Esophagus muscularis mucosa (tissue), 4 donors: ENCODE measurements at regions not wholly inside any gene's neighbourhood (a gene's known extent, or its start where the extent isn't known, plus 50 kb on each side); places are given as distances from the start of the nearest gene placed in this dataset.

ENCODE experiments used
- DNase-seq: peaks from one replicate; pipeline ENCODE4 v3.0.0-alpha.2; 2017; ENCODE audit errors: extremely low spot score
- H3K27ac ChIP-seq, 4 donors: fragments of 200-600 bp; sonication (generic); replicated peaks in 1 of 4; 1 replicate in 3 of 4; 2 replicates in 1 of 4; pipeline ENCODE4 v1.5.1; 2016 to 2019; ENCODE audit warnings: mild to moderate bottlenecking in 1 of 4
- H3K27me3 ChIP-seq, 4 donors: fragments of 200-600 bp; sonication (generic); one replicate each; pipeline versions ENCODE4 v1.5.1 to v1.6.0; 2016 to 2019
- H3K36me3 ChIP-seq, 4 donors: fragments of 200-600 bp; sonication (generic); one replicate each; pipeline ENCODE4 v1.5.1; 2016 to 2019
- H3K4me1 ChIP-seq, 4 donors: fragments of 200-600 bp; sonication (generic); one replicate each; pipeline ENCODE4 v1.5.1; 2016 to 2019
- H3K4me3 ChIP-seq, 4 donors: fragments of 200-600 bp; sonication (generic); 1 replicate in 2 of 4; 2 replicates in 2 of 4; pipeline ENCODE4 v1.5.1; 2016 to 2019; ENCODE audit warnings: mild to moderate bottlenecking in 4 of 4, moderate library complexity in 1 of 4
- H3K9me3 ChIP-seq, 4 donors: fragments of 200-600 bp; sonication (generic); 1 replicate in 3 of 4; 2 replicates in 1 of 4; pipeline ENCODE4 v1.5.1; 2016 to 2019
- EP300 ChIP-seq: sonication (generic); formaldehyde crosslinking; IDR thresholded peaks from one replicate; pipeline ENCODE4 v1.6.1; 2017; ENCODE audit warnings: antibody characterized with exemption
- POLR2A ChIP-seq: fragments of 450-650 bp; IDR thresholded peaks from one replicate; pipeline ENCODE4 v1.6.1; 2017; ENCODE audit warnings: antibody characterized with exemption, moderate library complexity, mild to moderate bottlenecking, low read depth
- POLR2AphosphoS5 ChIP-seq, 2 donors: sonication (generic); formaldehyde crosslinking; IDR thresholded peaks; one replicate each; pipeline ENCODE4 v1.6.1; 2017; ENCODE audit warnings: antibody characterized with exemption in 2 of 2
- WGBS: methylation state at CpG from one replicate; pipeline ENCODE4 v1.1.5; 2018; 5-methylcytosine and 5-hydroxymethylcytosine counted together
- intact Hi-C: fragments of 100-400 bp; cut with DNase I; formaldehyde crosslinking; loops from one replicate; pipeline ENCODE4 v1.15.1; 2023
- TF ChIP-seq, protein P1 (sequence below), 3 experiments: fragments of 200-600 bp in 2 of 3; fragments of 450-650 bp in 1 of 3; sonication (generic) in 2 of 3; IDR thresholded peaks; one replicate each; pipeline ENCODE4 v1.5.1; 2017 to 2019; ENCODE audit warnings: antibody characterized with exemption in 3 of 3, mild to moderate bottlenecking in 2 of 3, moderate library complexity in 1 of 3

DNA sequence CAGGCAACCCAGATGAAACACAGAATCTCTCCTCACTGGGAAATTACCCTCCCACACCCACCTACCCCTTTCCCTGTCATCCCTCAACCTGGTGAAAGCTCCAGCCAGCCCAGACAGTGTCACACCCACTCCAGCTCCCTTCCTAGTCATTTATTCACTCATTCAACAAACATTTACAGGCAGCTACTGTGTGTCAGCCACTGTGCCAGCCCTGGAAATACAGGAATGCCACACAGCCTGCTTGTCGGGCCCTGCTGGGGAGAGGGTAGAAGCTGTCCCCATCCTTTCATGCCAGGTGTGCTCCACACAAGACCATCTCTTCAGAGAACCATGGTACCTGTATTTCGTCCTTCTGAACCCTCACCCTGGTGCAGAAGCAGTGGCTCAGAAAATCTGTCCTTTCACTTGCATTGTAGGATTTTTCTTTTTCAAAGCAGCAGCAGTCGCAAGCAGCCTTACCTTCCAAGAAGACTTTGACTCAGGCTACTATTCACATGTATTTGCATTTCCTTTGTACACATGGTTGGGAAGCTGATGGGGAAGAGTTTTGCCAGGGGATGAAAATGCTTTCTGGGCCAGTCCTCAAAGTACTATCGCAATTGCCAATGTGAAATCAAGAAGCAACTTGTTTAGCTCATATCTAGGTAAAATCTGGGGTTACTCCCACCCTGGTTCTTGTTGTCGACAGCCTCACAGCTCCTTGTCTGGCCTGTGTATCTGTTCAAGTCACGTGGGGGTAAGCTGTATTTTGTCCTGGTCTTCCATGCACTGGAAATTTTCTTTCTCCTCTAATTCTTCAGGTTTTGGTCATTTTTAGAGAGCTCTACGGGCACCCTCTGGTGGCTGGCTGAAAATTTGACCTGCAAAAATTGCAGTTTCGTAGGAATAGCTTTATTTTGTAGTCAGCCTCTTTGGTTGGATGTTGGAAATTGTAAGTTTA, 147.4 kb upstream of the EGLN3 start:
- intact Hi-C loops = loop anchor here (1.0 to 10.0 kb wide), 2 partner anchors 126 to 259 kb away; no protein-coding TSS in a partner anchor
- Histone ChIP-seq H3K27me3 (no peaks in the 10 kb centered on the region), H3K27ac (no peak overlapping the region), H3K9me3 (no peaks in the 10 kb centered on the region), H3K36me3 (no peaks in the 10 kb centered on the region), H3K4me3 (no peak overlapping the region), H3K4me1 (peaks cover 0 to 10% (median 6%) of the 10 kb centered on the region in 4 donors)
- WGBS = 55% methylated on average over 8 of the region's 8 CpGs
- TF ChIP-seq, protein P1, sequence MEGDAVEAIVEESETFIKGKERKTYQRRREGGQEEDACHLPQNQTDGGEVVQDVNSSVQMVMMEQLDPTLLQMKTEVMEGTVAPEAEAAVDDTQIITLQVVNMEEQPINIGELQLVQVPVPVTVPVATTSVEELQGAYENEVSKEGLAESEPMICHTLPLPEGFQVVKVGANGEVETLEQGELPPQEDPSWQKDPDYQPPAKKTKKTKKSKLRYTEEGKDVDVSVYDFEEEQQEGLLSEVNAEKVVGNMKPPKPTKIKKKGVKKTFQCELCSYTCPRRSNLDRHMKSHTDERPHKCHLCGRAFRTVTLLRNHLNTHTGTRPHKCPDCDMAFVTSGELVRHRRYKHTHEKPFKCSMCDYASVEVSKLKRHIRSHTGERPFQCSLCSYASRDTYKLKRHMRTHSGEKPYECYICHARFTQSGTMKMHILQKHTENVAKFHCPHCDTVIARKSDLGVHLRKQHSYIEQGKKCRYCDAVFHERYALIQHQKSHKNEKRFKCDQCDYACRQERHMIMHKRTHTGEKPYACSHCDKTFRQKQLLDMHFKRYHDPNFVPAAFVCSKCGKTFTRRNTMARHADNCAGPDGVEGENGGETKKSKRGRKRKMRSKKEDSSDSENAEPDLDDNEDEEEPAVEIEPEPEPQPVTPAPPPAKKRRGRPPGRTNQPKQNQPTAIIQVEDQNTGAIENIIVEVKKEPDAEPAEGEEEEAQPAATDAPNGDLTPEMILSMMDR (IDR thresholded peaks at IDR 0.05) = peak; percentile 61 to 70 (median 68)
- no peak for TF ChIP-seq POLR2AphosphoS5 (IDR thresholded peaks at IDR 0.05)
- no peak for DNase-seq

DNA sequence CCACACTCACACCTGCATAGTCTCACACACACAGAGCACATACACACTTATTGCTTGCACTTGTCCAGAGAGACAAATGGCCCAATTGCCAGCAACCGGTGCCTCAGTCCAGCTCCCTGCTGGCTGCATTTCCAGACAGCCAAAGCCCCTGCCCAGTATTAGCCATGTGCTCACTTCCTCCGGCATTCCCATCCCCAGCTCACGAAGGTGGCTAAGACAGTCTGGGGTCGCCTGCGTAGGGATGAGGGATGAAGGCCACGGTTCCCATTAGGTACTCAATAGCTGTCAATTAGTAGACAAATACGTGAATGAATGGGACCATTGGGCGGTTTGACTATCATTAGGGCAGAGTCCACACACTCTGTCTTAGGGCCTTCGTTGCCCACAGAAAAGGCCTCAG, 146.8 kb upstream of the EGLN3 start:
- Histone ChIP-seq H3K4me1 (peaks cover 0 to 10% (median 6%) of the 10 kb centered on the region in 4 donors), H3K36me3 (no peaks in the 10 kb centered on the region), H3K27ac (no peak overlapping the region), H3K4me3 (no peak overlapping the region), H3K27me3 (no peaks in the 10 kb centered on the region), H3K9me3 (no peaks in the 10 kb centered on the region)
- TF ChIP-seq POLR2AphosphoS5 (IDR thresholded peaks at IDR 0.05) = no peak
- TF ChIP-seq POLR2A = no peak
- TF ChIP-seq EP300 = no peak
- TF ChIP-seq, protein P1 (IDR thresholded peaks at IDR 0.05) = no peak
- no peak for DNase-seq
- intact Hi-C loops = loop anchor here (1.0 to 10.0 kb wide), 2 partner anchors 127 to 258 kb away; no protein-coding TSS in a partner anchor
- 91% methylated on average over 8 of the region's 9 CpGs for WGBS

DNA sequence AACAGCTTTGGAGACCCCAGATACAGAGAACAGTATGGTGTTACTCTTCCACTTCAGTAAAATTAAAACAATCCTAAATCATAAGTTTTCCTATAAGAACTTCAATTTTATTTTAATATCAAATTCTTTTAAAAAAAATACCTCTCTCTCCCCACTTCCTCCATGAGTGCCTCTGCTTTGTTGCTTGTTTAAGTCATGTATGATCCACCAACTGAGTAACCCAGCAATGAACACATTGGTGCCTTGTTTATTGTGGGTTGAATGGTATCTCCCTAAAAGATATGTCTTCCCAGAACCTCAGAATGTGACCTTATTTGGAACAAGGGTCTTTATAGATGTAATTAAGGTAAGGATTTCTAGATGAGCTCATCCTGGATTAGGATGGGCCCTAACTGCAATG, 143.5 kb upstream of the EGLN3 start:
- intact Hi-C loops = loop anchor here (10.0 kb wide), 1 partner anchor 130 kb away; no protein-coding TSS in a partner anchor
- Histone ChIP-seq H3K36me3 (no peaks in the 10 kb centered on the region), H3K4me1 (peaks cover 0 to 10% (median 6%) of the 10 kb centered on the region in 4 donors), H3K27ac (no peak overlapping the region), H3K27me3 (no peaks in the 10 kb centered on the region), H3K9me3 (no peaks in the 10 kb centered on the region), H3K4me3 (no peak overlapping the region)
- no peak for DNase-seq
- TF ChIP-seq, protein P1 (IDR thresholded peaks at IDR 0.05) = no peak
- TF ChIP-seq POLR2AphosphoS5 (IDR thresholded peaks at IDR 0.05) (no peak), EP300 (no peak), POLR2A (no peak)

DNA sequence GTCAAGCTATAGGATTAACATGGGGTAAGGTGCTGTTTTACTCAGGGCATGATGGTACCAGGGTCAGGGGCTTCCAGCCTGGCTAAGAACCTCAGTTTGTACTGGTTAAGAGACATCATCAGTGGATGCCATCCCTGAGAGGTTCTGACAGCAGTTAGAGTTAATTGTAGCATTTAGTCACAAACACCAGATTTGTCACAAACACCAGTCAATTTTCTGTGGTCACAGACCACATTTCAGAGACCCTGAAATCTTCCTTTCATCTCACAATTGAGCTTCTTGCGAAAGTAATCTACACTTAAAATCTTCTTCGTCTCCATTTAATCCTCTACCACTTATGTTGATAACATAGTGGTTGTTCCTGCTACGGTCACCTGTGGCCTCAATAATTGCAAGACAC, 143.0 kb upstream of the EGLN3 start:
- no peak for DNase-seq
- H3K27ac ChIP-seq = no peak overlapping the region
- H3K36me3 ChIP-seq = no peaks in the 10 kb centered on the region
- H3K4me1 ChIP-seq = peaks cover 0 to 8% (median 6%) of the 10 kb centered on the region in 4 donors
- TF ChIP-seq POLR2AphosphoS5 (IDR thresholded peaks at IDR 0.05) (no peak), EP300 (no peak), POLR2A (no peak)
- TF ChIP-seq, protein P1 (IDR thresholded peaks at IDR 0.05) = no peak
- intact Hi-C loops = loop anchor here (10.0 kb wide), 1 partner anchor 131 kb away; no protein-coding TSS in a partner anchor
- H3K4me3 ChIP-seq = no peak overlapping the region
- no peaks in the 10 kb centered on the region for H3K9me3 ChIP-seq
- no peaks in the 10 kb centered on the region for H3K27me3 ChIP-seq
- 83% methylated on average over 3 of the region's 3 CpGs for WGBS
